H1 (cell line): ENCODE measurements at regions not wholly inside any gene's neighbourhood (a gene's known extent, or its start where the extent isn't known, plus 50 kb on each side); places are given as distances from the start of the nearest gene placed in this dataset.

Experiments used
- CTCF ChIA-PET: fragments of 300-600 bp; sonication (Branson Sonifier 250); formaldehyde crosslinking; loops from one replicate; lab custom pipeline; 2021; ENCODE audit not compliant: partially characterized antibody; lab: Charles Lee
- POLR2A ChIA-PET: fragments of 300-600 bp; sonication (Branson Sonifier 250); formaldehyde crosslinking; loops from one replicate; lab custom pipeline; 2021; ENCODE audit warnings: inconsistent platforms; ENCODE audit not compliant: partially characterized antibody; lab: Charles Lee
- DNase-seq, 2 experiments: peaks; one replicate each; pipeline versions ENCODE4 v3.0.0 to v3.0.0-alpha.2; 2010 to 2022; ENCODE audit warnings: low spot score in 2 of 2, low read depth in 1 of 2, mixed read lengths in 1 of 2
- FAIRE-seq: peaks from 2 replicates; lab custom pipeline; 2011; peaks lifted over from hg19 to GRCh38; lab: Jason Lieb, UNC
- H2AFZ ChIP-seq: 2 replicates; pipeline ENCODE4 v1.8.1; 2012; ENCODE audit warnings: low read length, inconsistent platforms
- H2AK5ac ChIP-seq: 2 replicates; pipeline ENCODE4 v1.6.1; 2013; ENCODE audit warnings: low read depth, low read length
- H2BK120ac ChIP-seq: replicated peaks from 2 replicates; pipeline ENCODE3; 2013; ENCODE audit warnings: low read depth, low read length, inconsistent platforms
- H2BK12ac ChIP-seq: 2 replicates; pipeline ENCODE4 v1.6.1; 2013; ENCODE audit warnings: low read depth, low read length
- H2BK15ac ChIP-seq: 2 replicates; pipeline ENCODE4 v1.6.1; 2013; ENCODE audit warnings: low read length
- H2BK20ac ChIP-seq: 2 replicates; pipeline ENCODE4 v1.6.1; 2013; ENCODE audit warnings: low read length
- H2BK5ac ChIP-seq: 2 replicates; pipeline ENCODE4 v1.6.1; 2013; ENCODE audit warnings: low read depth, low read length
- H3K14ac ChIP-seq: 2 replicates; pipeline ENCODE4 v1.6.1; 2013; ENCODE audit warnings: inconsistent platforms; ENCODE audit not compliant: insufficient read length
- H3K18ac ChIP-seq: 2 replicates; pipeline ENCODE4 v1.6.1; 2013; ENCODE audit warnings: low read length; ENCODE audit errors: extremely low read depth
- H3K23ac ChIP-seq: 2 replicates; pipeline ENCODE4 v1.6.1; 2013; ENCODE audit warnings: inconsistent platforms; ENCODE audit not compliant: insufficient read length
- H3K23me2 ChIP-seq: 2 replicates; pipeline ENCODE4 v1.6.1; 2013; ENCODE audit warnings: low read depth, low read length
- H3K27ac ChIP-seq: 2 replicates; pipeline ENCODE4 v1.6.1; 2011; ENCODE audit warnings: low read depth, low read length, inconsistent platforms
- H3K27me3 ChIP-seq, 4 experiments: replicated peaks in 1 of 4; 1 replicate in 1 of 4; 2 replicates in 3 of 4; pipeline versions ENCODE4 v1.6.1 to v1.8.1; 2011 to 2013; ENCODE audit warnings: low read length in 3 of 4, mild to moderate bottlenecking in 3 of 4, inconsistent platforms in 2 of 4, mixed read lengths in 2 of 4, moderate library complexity in 1 of 4; ENCODE audit not compliant: control insufficient read depth in 3 of 4, insufficient read depth in 3 of 4; ENCODE audit errors: extremely low read depth in 1 of 4
- H3K36me3 ChIP-seq, 4 experiments: 2 replicates each; pipeline versions ENCODE4 v1.6.1 to v1.8.1; 2011 to 2013; ENCODE audit warnings: mild to moderate bottlenecking in 4 of 4, low read length in 3 of 4, moderate library complexity in 2 of 4, control low read depth in 1 of 4, inconsistent platforms in 1 of 4; ENCODE audit not compliant: insufficient read depth in 4 of 4, control insufficient read depth in 2 of 4
- H3K4ac ChIP-seq: replicated peaks from 2 replicates; pipeline ENCODE3; 2013; ENCODE audit warnings: low read length, low read depth, mixed read lengths, inconsistent platforms; ENCODE audit not compliant: insufficient read length
- H3K4me1 ChIP-seq, 4 experiments: replicated peaks in 1 of 4; 1 replicate in 1 of 4; 2 replicates in 3 of 4; pipeline versions ENCODE4 v1.6.1 to v1.8.1; 2011 to 2013; ENCODE audit warnings: low read length in 3 of 4, inconsistent platforms in 2 of 4, mixed read lengths in 1 of 4; ENCODE audit not compliant: insufficient read depth in 4 of 4, control insufficient read depth in 3 of 4
- H3K4me2 ChIP-seq, 2 experiments: 2 replicates each; pipeline versions ENCODE4 v1.6.1 to v1.8.1; 2011 to 2013; ENCODE audit warnings: low read depth in 2 of 2, low read length in 2 of 2, control low read depth in 1 of 2, inconsistent platforms in 1 of 2, mild to moderate bottlenecking in 1 of 2; ENCODE audit not compliant: insufficient read depth in 1 of 2
- H3K4me3 ChIP-seq, 4 experiments: fragments of 200-600, 300-600 bp in 1 of 4; sonication (generic), shearing (Covaris generic), sonication (Bioruptor Twin) in 1 of 4; 2 replicates each; pipeline versions ENCODE4 v1.5.1 to v1.8.1; 2011 to 2016; ENCODE audit warnings: low read length in 4 of 4, low read depth in 3 of 4, control low read depth in 2 of 4, inconsistent platforms in 2 of 4, mild to moderate bottlenecking in 2 of 4, mixed read lengths in 1 of 4, moderate library complexity in 1 of 4; ENCODE audit not compliant: insufficient read depth in 2 of 4; ENCODE audit errors: extremely low read depth in 1 of 4
- H3K56ac ChIP-seq: replicated peaks from 2 replicates; pipeline ENCODE3; 2013; ENCODE audit warnings: low read depth, mild to moderate bottlenecking, mixed read lengths, low read length, inconsistent platforms; ENCODE audit not compliant: insufficient read length
- H3K79me1 ChIP-seq: 2 replicates; pipeline ENCODE4 v1.6.1; 2013; ENCODE audit warnings: low read depth, low read length, control low read depth
- H3K79me2 ChIP-seq, 2 experiments: 2 replicates each; pipeline versions ENCODE4 v1.6.1 to v1.8.1; 2012 to 2013; ENCODE audit warnings: low read length in 2 of 2, mild to moderate bottlenecking in 2 of 2, inconsistent platforms in 1 of 2; ENCODE audit not compliant: insufficient read depth in 2 of 2, control insufficient read depth in 1 of 2
- H3K9ac ChIP-seq, 4 experiments: replicated peaks in 1 of 4; 1 replicate in 1 of 4; 2 replicates in 3 of 4; pipeline versions ENCODE4 v1.6.1 to v1.8.1; 2011 to 2013; ENCODE audit warnings: low read depth in 3 of 4, low read length in 3 of 4, control low read depth in 2 of 4, mild to moderate bottlenecking in 2 of 4, moderate library complexity in 2 of 4, inconsistent platforms in 1 of 4; ENCODE audit errors: extremely low read depth in 1 of 4
- H3K9me3 ChIP-seq, 2 experiments: 2 replicates each; pipeline versions ENCODE4 v1.6.1 to v1.8.1; 2012 to 2013; ENCODE audit warnings: mild to moderate bottlenecking in 2 of 2, moderate library complexity in 2 of 2, control low read depth in 1 of 2, inconsistent platforms in 1 of 2, low read depth in 1 of 2, low read length in 1 of 2, mixed read lengths in 1 of 2; ENCODE audit not compliant: insufficient read depth in 2 of 2
- H4K20me1 ChIP-seq, 2 experiments: replicated peaks in 1 of 2; 2 replicates each; pipeline versions ENCODE3 to v1.8.1; 2011 to 2013; ENCODE audit warnings: inconsistent platforms in 2 of 2, low read length in 2 of 2, mild to moderate bottlenecking in 1 of 2; ENCODE audit not compliant: insufficient read depth in 2 of 2, control insufficient read depth in 1 of 2
- H4K5ac ChIP-seq: 2 replicates; pipeline ENCODE4 v1.6.1; 2013; ENCODE audit warnings: low read length, low read depth, mixed read lengths, inconsistent platforms; ENCODE audit not compliant: insufficient read length
- H4K8ac ChIP-seq: 2 replicates; pipeline ENCODE4 v1.8.0; 2013; ENCODE audit warnings: mild to moderate bottlenecking, moderate library complexity, low read length, inconsistent platforms; ENCODE audit not compliant: insufficient read depth; ENCODE audit errors: extremely low read depth
- H4K91ac ChIP-seq: replicated peaks from 2 replicates; pipeline ENCODE3; 2013; ENCODE audit warnings: low read length, mixed read lengths, inconsistent platforms; ENCODE audit not compliant: insufficient read length
- TAF7 ChIP-seq: optimal IDR thresholded peaks from 2 replicates; pipeline ENCODE3; 2011; ENCODE audit warnings: low read depth, mild to moderate bottlenecking, inconsistent platforms, low read length, moderate library complexity, borderline replicate concordance
- WGBS, 2 experiments: shearing (Covaris generic) in 1 of 2; methylation state at CpG; one replicate each; pipeline versions ENCODE4 v1.1.6 to v1.1.7; 2013 to 2015; ENCODE audit warnings: low lambda C conversion rate in 2 of 2, mixed read lengths in 2 of 2, inconsistent platforms in 1 of 2, low coverage in 1 of 2, missing lambda C conversion rate in 1 of 2; ENCODE audit not compliant: insufficient replicate concordance in 2 of 2, insufficient coverage in 1 of 2, insufficient read length in 1 of 2; ENCODE audit errors: extremely low coverage in 1 of 2, missing lambda C conversion rate in 1 of 2; 5-methylcytosine and 5-hydroxymethylcytosine counted together

- Histone ChIP-seq H4K91ac (no peak overlapping the region), H3K79me2 (no peaks in the 10 kb centered on the region), H3K23ac (no peak overlapping the region), H3K14ac (no peak overlapping the region), H4K20me1 (no peaks in the 10 kb centered on the region), H3K36me3 (no peaks in the 10 kb centered on the region), H2BK15ac (no peak overlapping the region), H3K27me3 (no peaks in the 10 kb centered on the region; a peak in 1 of 7 replicates), H3K4me1 (peaks cover 0 to 4% (median 3%) of the 10 kb centered on the region in 4 experiments; a peak in 3 of 7 replicates), H3K4me2 (no peak overlapping the region), H3K4me3 (no peak overlapping the region), H3K56ac (no peak overlapping the region), H3K27ac (no peak overlapping the region), H2BK20ac (no peak overlapping the region), H2BK5ac (no peak overlapping the region), H4K8ac (no peak overlapping the region), H4K5ac (no peak overlapping the region), H2BK12ac (no peak overlapping the region), H3K9ac (no peak overlapping the region), H3K9me3 (no peaks in the 10 kb centered on the region), H3K23me2 (no peaks in the 10 kb centered on the region), H3K79me1 (no peaks in the 10 kb centered on the region), H2AK5ac (no peak overlapping the region), H3K18ac (no peak overlapping the region), H2BK120ac (no peak overlapping the region), H2AFZ (no peak overlapping the region), H3K4ac (no peak overlapping the region)
- FAIRE-seq (peak; percentile 32), DNase-seq (no peak)
- TF ChIP-seq TAF7, result no peak
- POLR2A ChIA-PET, result no interaction called here
- CTCF ChIA-PET, result interaction anchor here (0.6 to 2.0 kb wide), 4 partner anchors 10 to 916 kb away, joined by 3 to 6 read pairs (median 4); no protein-coding TSS in a partner anchor
- WGBS, 2 experiments, result 65% methylated on average over 5 of the region's 5 CpGs; no CpG with 5 or more reads in 1 of the 2 experiments
These were observed 352.3 kb upstream of the CCNH start for GRCh38 chr5:87765009-87765408.
